ENCODE measurements at regions not wholly inside any gene's neighbourhood (a gene's known extent, or its start where the extent isn't known, plus 50 kb on each side); places are given as distances from the start of the nearest gene placed in this dataset.

DNA sequence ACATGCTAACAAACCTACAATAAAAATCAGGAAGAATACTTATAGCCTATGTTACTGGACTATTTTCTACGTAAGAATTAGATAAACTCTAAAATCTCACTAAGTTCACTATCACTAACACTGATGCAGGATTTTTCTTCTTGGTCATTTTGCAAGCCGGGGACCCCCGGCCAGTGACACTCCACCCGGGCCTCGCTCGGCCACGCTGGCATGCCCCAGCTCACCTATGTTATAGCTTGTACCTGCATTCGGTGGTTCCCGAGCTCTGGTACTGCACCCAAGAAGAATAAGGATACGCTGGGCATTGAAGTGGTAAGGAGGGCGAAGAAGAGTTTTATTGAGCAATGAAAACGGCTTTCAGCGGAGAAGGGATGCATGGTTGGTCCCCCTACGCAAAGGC lies 245.3 kb upstream of the NBEA start:
- TF ChIP-seq CTCF (IDR thresholded peaks at IDR 0.05), result no peak
- TF ChIP-seq POLR2A (IDR thresholded peaks at IDR 0.05), result no peak

Measured in vagina (tissue), 2 donors.